Adrenal gland (tissue), 9 donors: ENCODE measurements at regions not wholly inside any gene's neighbourhood (a gene's known extent, or its start where the extent isn't known, plus 50 kb on each side); places are given as distances from the start of the nearest gene placed in this dataset.

Experiments used
- DNase-seq, 7 donors: peaks; one replicate each; pipeline ENCODE4 v3.0.0-alpha.2; 2019 to 2020
- H3K27ac ChIP-seq, 5 donors: fragments of 200-600 bp; sonication (generic) in 4 of 5; 1 replicate in 3 of 5; 2 replicates in 2 of 5; pipeline versions ENCODE4 v1.5.1 to v1.8.0; 2016 to 2020; ENCODE audit warnings: mild to moderate bottlenecking in 1 of 5
- H3K27me3 ChIP-seq: fragments of 200-600 bp; 2 replicates; pipeline ENCODE4 v1.8.0; 2021
- H3K36me3 ChIP-seq, 2 donors: fragments of 200-600 bp; replicated peaks in 1 of 2; 1 replicate in 1 of 2; 2 replicates in 1 of 2; pipeline versions ENCODE4 v1.5.1 to v1.8.0; 2018 to 2022
- H3K4me1 ChIP-seq, 2 donors: fragments of 200-600 bp; replicated peaks in 1 of 2; 1 replicate in 1 of 2; 2 replicates in 1 of 2; pipeline versions ENCODE4 v1.5.1 to v1.8.0; 2018 to 2021
- H3K4me3 ChIP-seq, 4 donors: fragments of 200-600 bp; sonication (generic) in 3 of 4; one replicate each; pipeline ENCODE4 v1.5.1; 2016 to 2018
- H3K9me3 ChIP-seq, 3 donors: fragments of 200-600 bp; sonication (generic) in 1 of 3; replicated peaks in 1 of 3; 1 replicate in 2 of 3; 2 replicates in 1 of 3; pipeline versions ENCODE4 v1.5.1 to v1.8.0; 2016 to 2021
- CTCF ChIP-seq, 6 experiments: fragments of 450-650 bp in 4 of 6; fragments of 200-600 bp in 2 of 6; sonication (generic) in 1 of 6; IDR thresholded peaks; 1 replicate in 5 of 6; 2 replicates in 1 of 6; pipeline versions ENCODE4 v1.5.1 to v1.8.0; 2016 to 2021; ENCODE audit warnings: antibody characterized with exemption in 6 of 6, mild to moderate bottlenecking in 2 of 6, moderate library complexity in 1 of 6
- POLR2A ChIP-seq, 2 donors: fragments of 450-650 bp; IDR thresholded peaks; one replicate each; pipeline ENCODE4 v1.6.1; 2017; ENCODE audit warnings: antibody characterized with exemption in 2 of 2, mild to moderate bottlenecking in 2 of 2, moderate library complexity in 1 of 2
- whole genome bisulfite sequencing, 4 donors: extraction: QIAGEN DNeasy Blood & Tissue Kit in 2 of 4; methylation state at CpG; one replicate each; pipeline versions ENCODE4 v1.1.5 to v1.1.7; 2013 to 2017; 5-methylcytosine and 5-hydroxymethylcytosine counted together
- intact Hi-C, 2 donors: fragments of 100-400 bp; cut with DNase I; formaldehyde crosslinking; loops; one replicate each; pipeline versions ENCODE4 v1.14.1 to v1.15.0; 2022 to 2023
- donor health status: healthy with polysubstance abuse.
- donor health status: Bipolar disorder and iron deficiency.
- donor health status: DM: yes; HTN: yes; CAD: no.
- donor health status: DM: no; HTN: no; CAD: no.
- donor health status: DM: no; HTN: no; CAD: no.

- TF ChIP-seq CTCF (IDR thresholded peaks at IDR 0.05) (no peak), POLR2A (IDR thresholded peaks at IDR 0.05) (no peak)
- no peak overlapping the region for H3K27ac ChIP-seq
- no peaks in the 10 kb centered on the region for H3K27me3 ChIP-seq
- intact Hi-C loops: no loop called here
- no peaks in the 10 kb centered on the region for H3K4me1 ChIP-seq
- no peaks in the 10 kb centered on the region for H3K9me3 ChIP-seq
- H3K4me3 ChIP-seq: no peak overlapping the region
- H3K36me3 ChIP-seq: no peaks in the 10 kb centered on the region
- no peak for DNase-seq
- 79 to 94% (median 91%) methylated on average over 3 of the region's 3 CpGs for WGBS, 4 donors
Observed at GRCh38 chr5:170159947-170160346, 54.2 kb downstream of the FOXI1 start.

GRCh38 chr5:170161069-170161468 is 55.4 kb downstream of the FOXI1 start:
- H3K27me3 ChIP-seq: no peaks in the 10 kb centered on the region
- H3K4me1 ChIP-seq: no peaks in the 10 kb centered on the region
- WGBS, 4 donors: 72 to 80% (median 79%) methylated on average over 6 of the region's 6 CpGs
- no peak for TF ChIP-seq POLR2A (IDR thresholded peaks at IDR 0.05)
- no peak for TF ChIP-seq CTCF (IDR thresholded peaks at IDR 0.05)
- intact Hi-C loops: no loop called here
- no peaks in the 10 kb centered on the region for H3K9me3 ChIP-seq
- no peak for DNase-seq
- no peak overlapping the region for H3K27ac ChIP-seq
- no peak overlapping the region for H3K4me3 ChIP-seq
- no peaks in the 10 kb centered on the region for H3K36me3 ChIP-seq

GRCh38 chr5:170162631-170163321 is 57.1 kb downstream of the FOXI1 start:
- 88 to 99% (median 94%) methylated on average over 3 of the region's 3 CpGs for WGBS, 4 donors

GRCh38 chr5:170164087-170164486 is 58.4 kb downstream of the FOXI1 start:
- DNase-seq: no peak
- 87 to 92% (median 90%) methylated on average over 5 of the region's 5 CpGs for WGBS, 4 donors
- Histone ChIP-seq H3K4me3 (no peak overlapping the region), H3K27ac (no peak overlapping the region), H3K9me3 (no peaks in the 10 kb centered on the region), H3K27me3 (no peaks in the 10 kb centered on the region), H3K4me1 (no peaks in the 10 kb centered on the region), H3K36me3 (no peaks in the 10 kb centered on the region)
- intact Hi-C loops: no loop called here
- TF ChIP-seq POLR2A (IDR thresholded peaks at IDR 0.05): no peak
- no peak for TF ChIP-seq CTCF (IDR thresholded peaks at IDR 0.05)

More at GRCh38 chr5:170162631-170163321, 57.1 kb downstream of the FOXI1 start:
- H3K4me1 ChIP-seq: no peaks in the 10 kb centered on the region
- no peaks in the 10 kb centered on the region for H3K36me3 ChIP-seq
- H3K27me3 ChIP-seq: no peaks in the 10 kb centered on the region
- intact Hi-C loops: no loop called here
- no peak for DNase-seq
- TF ChIP-seq CTCF (IDR thresholded peaks at IDR 0.05) (no peak), POLR2A (IDR thresholded peaks at IDR 0.05) (no peak)
- no peaks in the 10 kb centered on the region for H3K9me3 ChIP-seq
- no peak overlapping the region for H3K4me3 ChIP-seq
- H3K27ac ChIP-seq: no peak overlapping the region
